HCT116 (cell line): ENCODE measurements at regions not wholly inside any gene's neighbourhood (a gene's known extent, or its start where the extent isn't known, plus 50 kb on each side); places are given as distances from the start of the nearest gene placed in this dataset.

ENCODE experiments used
- ATAC-seq: fragments of 200-7000 bp; cut with Tn5 transposase; 2 replicates; pipeline ENCODE4 v1.9.1; 2020; ENCODE audit warnings: mild to moderate bottlenecking, moderate library complexity
- BruUV-seq: library from RNA; stranded (reverse); fragments of 400-500 nt; replicated peaks from 2 replicates; lab custom pipeline; 2021; lab: Mats Ljungman, UMichigan
- CTCF ChIA-PET: fragments of 300-600 bp; sonication (Branson Sonifier 250); formaldehyde crosslinking; loops from one replicate; lab custom pipeline; 2021; ENCODE audit warnings: antibody characterized with exemption; lab: Charles Lee
- POLR2A ChIA-PET: fragments of 300-600, 350-600 bp; sonication (Branson Sonifier 250); formaldehyde crosslinking; loops from one replicate; lab custom pipeline; 2021; ENCODE audit warnings: antibody characterized with exemption; lab: Charles Lee
- RAD21 ChIA-PET, 2 experiments: fragments of 300-600 bp; sonication (Branson Sonifier 250); formaldehyde crosslinking; loops; one replicate each; lab custom pipeline; 2023; ENCODE audit warnings: low total read pairs in 2 of 2; ENCODE audit not compliant: uncharacterized antibody in 2 of 2, unreplicated experiment in 2 of 2, low non-redundant PET in 1 of 2; lab: Charles Lee
- DNase-seq: peaks from one replicate; pipeline ENCODE4 v3.0.0-alpha.2; 2010; ENCODE audit warnings: low read depth, low spot score
- H2AFZ ChIP-seq: fragments of 200-600 bp; shearing (Covaris generic), sonication (generic); 2 replicates; pipeline ENCODE4 v1.6.1; 2017; ENCODE audit warnings: low read depth, mixed run types, mixed read lengths, antibody characterized with exemption, low read length; ENCODE audit not compliant: poor library complexity, severe bottlenecking
- H3K27ac ChIP-seq: 2 replicates; pipeline ENCODE4 v1.5.1; 2012; ENCODE audit warnings: low read depth, low read length
- H3K27me3 ChIP-seq: fragments of 200-600 bp; sonication (generic); 2 replicates; pipeline ENCODE4 v1.6.1; 2016; ENCODE audit warnings: mixed run types, low read length, mixed read lengths; ENCODE audit not compliant: insufficient read depth
- H3K36me3 ChIP-seq, 2 experiments: fragments of 200-500 bp in 1 of 2; fragments of 200-600 bp in 1 of 2; sonication (Bioruptor generic) in 1 of 2; sonication (generic) in 1 of 2; 2 replicates each; pipeline versions ENCODE4 v1.5.1 to v1.6.1; 2014 to 2016; ENCODE audit warnings: low read length in 2 of 2, inconsistent platforms in 1 of 2, mixed read lengths in 1 of 2, mixed run types in 1 of 2; ENCODE audit not compliant: insufficient read depth in 2 of 2, control insufficient read depth in 1 of 2
- H3K4me1 ChIP-seq, 2 experiments: fragments of 200-600 bp in 1 of 2; sonication (generic) in 1 of 2; 2 replicates each; pipeline versions ENCODE4 v1.5.1 to v1.6.1; 2012 to 2017; ENCODE audit warnings: low read length in 2 of 2, inconsistent platforms in 1 of 2, mild to moderate bottlenecking in 1 of 2, mixed read lengths in 1 of 2, mixed run types in 1 of 2, moderate library complexity in 1 of 2; ENCODE audit not compliant: insufficient read depth in 2 of 2, control insufficient read depth in 1 of 2
- H3K4me2 ChIP-seq: fragments of 200-600 bp; sonication (generic); 2 replicates; pipeline ENCODE4 v1.6.1; 2017; ENCODE audit warnings: mixed run types, low read length, mixed read lengths
- H3K4me3 ChIP-seq, 2 experiments: fragments of 200-600 bp in 1 of 2; sonication (generic) in 1 of 2; replicated peaks in 1 of 2; 2 replicates each; pipeline ENCODE4 v1.5.1; 2011 to 2016; ENCODE audit warnings: low read length in 2 of 2, control low read depth in 1 of 2, low read depth in 1 of 2, mild to moderate bottlenecking in 1 of 2, mixed read lengths in 1 of 2, mixed run types in 1 of 2
- H3K79me2 ChIP-seq: fragments of 200-600 bp; sonication (generic); 2 replicates; pipeline ENCODE4 v1.6.1; 2017; ENCODE audit warnings: mild to moderate bottlenecking, mixed run types, low read length, moderate library complexity, mixed read lengths; ENCODE audit not compliant: insufficient read depth
- H3K9ac ChIP-seq: fragments of 200-600 bp; sonication (generic); 2 replicates; pipeline ENCODE4 v1.6.1; 2016; ENCODE audit warnings: low read length, mixed read lengths
- H3K9me2 ChIP-seq: fragments of 200-600 bp; sonication (generic), shearing (Covaris generic); 2 replicates; pipeline ENCODE4 v1.6.1; 2017; ENCODE audit warnings: mixed run types, mild to moderate bottlenecking, moderate library complexity; ENCODE audit not compliant: insufficient read depth
- H3K9me3 ChIP-seq, 2 experiments: fragments of 200-500 bp in 1 of 2; fragments of 200-600 bp in 1 of 2; sonication (Bioruptor generic) in 1 of 2; sonication (generic) in 1 of 2; 2 replicates each; pipeline ENCODE4 v1.6.1; 2014 to 2017; ENCODE audit warnings: low read length in 2 of 2, mixed read lengths in 2 of 2, inconsistent platforms in 1 of 2, low read depth in 1 of 2, mild to moderate bottlenecking in 1 of 2, mixed run types in 1 of 2, moderate library complexity in 1 of 2; ENCODE audit not compliant: control insufficient read depth in 1 of 2, insufficient read depth in 1 of 2
- H4K20me1 ChIP-seq: fragments of 200-600 bp; sonication (generic), shearing (Covaris generic); 2 replicates; pipeline ENCODE4 v1.6.1; 2017; ENCODE audit warnings: mixed run types, mild to moderate bottlenecking, moderate library complexity; ENCODE audit not compliant: insufficient read depth
- CBX3 ChIP-seq: IDR thresholded peaks from 2 replicates; pipeline ENCODE4 v1.6.1; 2012; ENCODE audit warnings: low read depth
- CEBPB ChIP-seq: IDR thresholded peaks from 2 replicates; pipeline ENCODE4 v1.6.1; 2012; ENCODE audit warnings: low read depth
- CTCF ChIP-seq, 3 experiments: fragments of 200-600 bp in 1 of 3; sonication (generic) in 1 of 3; IDR thresholded peaks in 2 of 3; conservative IDR thresholded peaks in 1 of 3; 2 replicates each; pipeline ENCODE4 v1.5.1; 2012 to 2017; ENCODE audit warnings: low read depth in 2 of 3, low read length in 2 of 3, antibody characterized with exemption in 1 of 3, borderline replicate concordance in 1 of 3, control low read depth in 1 of 3, mild to moderate bottlenecking in 1 of 3, mixed read lengths in 1 of 3, mixed run types in 1 of 3, moderate library complexity in 1 of 3; ENCODE audit not compliant: insufficient read depth in 1 of 3
- EGR1 ChIP-seq: IDR thresholded peaks from 2 replicates; pipeline ENCODE4 v1.6.1; 2012; ENCODE audit warnings: low read depth
- ELF1 ChIP-seq: IDR thresholded peaks from 2 replicates; pipeline ENCODE4 v1.6.1; 2012; ENCODE audit warnings: low read depth, borderline replicate concordance
- EZH2 ChIP-seq: fragments of 200-600 bp; sonication (generic); IDR thresholded peaks from 2 replicates; pipeline ENCODE4 v1.6.1; 2017; ENCODE audit warnings: antibody characterized with exemption, mixed run types
- EZH2phosphoT487 ChIP-seq: fragments of 200-600 bp; IDR thresholded peaks from 2 replicates; pipeline ENCODE4 v1.6.1; 2018; ENCODE audit warnings: antibody characterized with exemption, borderline replicate concordance
- FOSL1 ChIP-seq: IDR thresholded peaks from 2 replicates; pipeline ENCODE4 v1.6.1; 2012; ENCODE audit warnings: low read depth
- JUND ChIP-seq: IDR thresholded peaks from 2 replicates; pipeline ENCODE4 v1.6.1; 2012
- POLR2A ChIP-seq: IDR thresholded peaks from 2 replicates; pipeline ENCODE4 v1.7.0; 2011; ENCODE audit warnings: borderline replicate concordance; ENCODE audit not compliant: insufficient read depth, insufficient read length; ENCODE audit errors: extremely low read depth
- POLR2AphosphoS5 ChIP-seq: IDR thresholded peaks from 2 replicates; pipeline ENCODE4 v1.6.1; 2011; ENCODE audit warnings: mild to moderate bottlenecking, low read depth, low read length, moderate library complexity
- REST ChIP-seq: IDR thresholded peaks from 2 replicates; pipeline ENCODE4 v1.6.1; 2012; ENCODE audit warnings: low read depth
- SIN3A ChIP-seq: IDR thresholded peaks from 2 replicates; pipeline ENCODE4 v1.6.1; 2012; ENCODE audit warnings: low read depth
- SP1 ChIP-seq: IDR thresholded peaks from 2 replicates; pipeline ENCODE4 v1.6.1; 2012; ENCODE audit warnings: low read depth
- SRF ChIP-seq: IDR thresholded peaks from 2 replicates; pipeline ENCODE4 v1.6.1; 2012; ENCODE audit warnings: low read depth
- TCF7L2 ChIP-seq: IDR thresholded peaks from 2 replicates; pipeline ENCODE4 v1.7.0; 2011; ENCODE audit warnings: borderline replicate concordance, inconsistent platforms; ENCODE audit not compliant: insufficient read depth, insufficient read length; ENCODE audit errors: extremely low read depth
- YY1 ChIP-seq: IDR thresholded peaks from 2 replicates; pipeline ENCODE4 v1.6.1; 2011; ENCODE audit warnings: low read length, low read depth, moderate library complexity, mild to moderate bottlenecking; ENCODE audit not compliant: insufficient replicate concordance; ENCODE audit errors: extremely low read depth
- ZBTB33 ChIP-seq: IDR thresholded peaks from 2 replicates; pipeline ENCODE4 v1.6.1; 2011; ENCODE audit warnings: mild to moderate bottlenecking, low read length, moderate library complexity; ENCODE audit not compliant: insufficient replicate concordance; ENCODE audit errors: extremely low read depth
- ZFX ChIP-seq: fragments of 450-650 bp; IDR thresholded peaks from 2 replicates; pipeline ENCODE4 v1.6.1; 2017
- ZNF274 ChIP-seq: fragments of 200-500 bp; sonication (Bioruptor generic); IDR thresholded peaks from 2 replicates; pipeline ENCODE4 v1.6.1; 2014; ENCODE audit warnings: mild to moderate bottlenecking, low read depth, low read length, inconsistent platforms
- intact Hi-C: fragments of 100-400 bp; cut with micrococcal nuclease; formaldehyde crosslinking; loops from 2 replicates; pipeline ENCODE4 v1.10.0; 2022

- Histone ChIP-seq H3K9me2 (no peaks in the 10 kb centered on the region), H3K9ac (no peak overlapping the region), H3K9me3 (no peaks in the 10 kb centered on the region), H3K27me3 (no peaks in the 10 kb centered on the region), H4K20me1 (no peaks in the 10 kb centered on the region), H3K4me3 (no peak overlapping the region), H3K79me2 (no peaks in the 10 kb centered on the region), H3K36me3 (no peaks in the 10 kb centered on the region), H3K4me2 (no peak overlapping the region), H3K27ac (no peak overlapping the region)
- ChIA-PET POLR2A (no interaction called here), CTCF (no interaction called here)
- intact Hi-C loops, result no loop called here
- BruUV-seq, result no TSS peak
- TF ChIP-seq FOSL1 (no peak), CBX3 (no peak), TCF7L2 (no peak), EZH2phosphoT487 (no peak), ZFX (no peak), CTCF (IDR thresholded peaks at IDR 0.05 in 2 of 3, conservative IDR thresholded peaks at IDR 0.05 in 1 of 3; ENCODE audit: borderline replicate concordance in 1 of 3, insufficient read depth in 1 of 3, low read depth in 2 of 3, low read length in 2 of 3) (no peak), POLR2A (no peak), ZBTB33 (no peak), SRF (no peak), REST (no peak), SP1 (no peak), ELF1 (no peak), CEBPB (no peak), EGR1 (no peak), EZH2 (no peak), ZNF274 (no peak), JUND (no peak), YY1 (no peak), SIN3A (no peak), POLR2AphosphoS5 (no peak)
- TF ChIP-seq, all 23 proteins: peak for 0
- RAD21 ChIA-PET, result no interaction called here
- H2AFZ ChIP-seq, result no peak overlapping the region
- 0 out of 4 replicates have a peak, but pooled peaks cover 0 to 2% of the 10 kb centered on the region in 2 experiments for H3K4me1 ChIP-seq
- no peak for ATAC-seq
- DNase-seq, result no peak
Measured at GRCh38 chr14:61225344-61225743, 55.8 kb downstream of the TMEM30B start.
